ENCODE measurements at regions not wholly inside any gene's neighbourhood (a gene's known extent, or its start where the extent isn't known, plus 50 kb on each side); places are given as distances from the start of the nearest gene placed in this dataset.

GRCh38 chr13:77988355-77988754 lies 69.7 kb upstream of the EDNRB start:
- DNase-seq = no peak

GRCh38 chr13:77986713-77987112 lies 68.1 kb upstream of the EDNRB start:
- no peak for DNase-seq

DNA sequence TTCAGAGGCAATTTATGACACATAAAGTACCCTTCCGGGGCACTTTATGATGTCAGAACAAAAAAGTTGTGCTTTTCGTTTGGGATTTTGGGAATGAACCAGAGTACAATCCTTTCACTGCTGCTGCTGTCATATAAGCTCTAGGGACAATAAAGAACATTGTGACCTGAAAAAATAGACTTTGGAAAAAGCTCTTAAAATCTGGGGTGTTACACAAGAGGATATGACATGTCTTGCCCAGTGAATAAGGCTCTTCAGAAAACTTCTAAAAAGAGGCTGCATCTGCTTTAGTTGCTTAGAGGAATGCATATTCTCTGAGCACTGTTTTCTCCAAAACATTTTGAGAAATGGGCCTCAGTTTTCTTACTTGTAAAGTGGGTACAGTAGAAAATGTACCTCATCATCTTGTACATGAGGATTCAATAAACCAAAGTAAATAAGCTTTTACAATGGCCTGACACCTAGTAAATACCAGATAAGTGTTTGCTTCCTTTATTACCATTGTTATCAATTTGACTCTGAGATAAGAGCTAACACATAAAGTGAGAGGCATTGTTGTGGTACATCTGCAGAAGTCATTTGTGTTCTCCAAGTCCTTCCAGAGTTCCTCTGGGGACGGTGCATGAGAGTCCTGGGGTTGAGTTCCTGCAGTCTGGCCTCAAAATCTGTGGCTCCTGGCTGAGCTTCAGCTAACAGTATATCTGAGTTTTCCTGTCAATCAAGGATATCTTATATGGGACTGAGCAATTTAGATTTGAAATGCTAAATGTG lies 67.4 kb upstream of the EDNRB start:
- no peak for DNase-seq

DNA sequence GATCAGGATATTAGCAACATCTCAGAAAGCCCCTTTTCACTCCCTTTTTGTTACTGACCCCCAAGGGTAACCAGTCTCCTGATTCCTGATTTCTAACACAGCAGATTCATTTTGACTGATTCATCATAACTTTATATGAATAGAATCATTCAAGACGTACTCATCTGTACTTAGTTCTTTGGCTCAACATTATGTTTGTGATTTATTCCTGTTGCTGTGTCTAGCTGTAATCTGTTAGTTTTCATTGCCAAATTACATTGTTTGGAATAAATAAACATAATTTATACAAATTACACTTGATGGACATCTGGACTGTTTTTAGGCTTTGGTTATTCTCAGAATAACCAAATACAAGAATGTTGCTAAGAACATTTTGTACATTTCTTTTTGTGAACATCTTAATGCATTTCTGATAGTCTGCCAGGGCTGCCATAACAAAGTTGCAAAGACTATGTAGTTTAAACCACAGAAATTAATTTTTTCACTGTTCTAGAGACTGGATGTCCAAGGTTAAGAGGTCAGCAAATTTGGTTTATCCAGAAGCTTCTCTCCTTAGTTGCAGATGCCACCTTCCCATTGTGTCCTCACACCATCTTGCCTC lies 62.8 kb upstream of the EDNRB start:
- DNase-seq = no peak

- no peak for DNase-seq
Measured at GRCh38 chr13:77980592-77980991, 62.0 kb upstream of the EDNRB start.

GRCh38 chr13:77979721-77980385 lies 61.2 kb upstream of the EDNRB start:
- no peak for DNase-seq

- no peak for DNase-seq
Measured at GRCh38 chr13:77975358-77976042, 56.9 kb upstream of the EDNRB start.

- no peak for DNase-seq
Measured at GRCh38 chr13:77969299-77969698, 50.7 kb upstream of the EDNRB start.

Data from NCI-H1092 treated with DMSO at 0.1 percent for 48 hours (cell line).